HG02981 (cell line): ENCODE measurements at regions not wholly inside any gene's neighbourhood (a gene's known extent, or its start where the extent isn't known, plus 50 kb on each side); places are given as distances from the start of the nearest gene placed in this dataset.
A peak's percentile ranks its signal among the peaks of the same experiment; 100 is the strongest.

ENCODE experiments used
- ATAC-seq: cut with Tn5 transposase; IDR thresholded peaks from one replicate; pipeline ENCODE4 v1.9.1; 2021; ENCODE audit warnings: mild to moderate bottlenecking, moderate library complexity; ENCODE audit not compliant: unreplicated experiment

GRCh38 chr2:146041274-146041910, 1521.5 kb upstream of the ZEB2 start:
- ATAC-seq: no peak

- no peak for ATAC-seq
These were observed 1520.1 kb upstream of the ZEB2 start for GRCh38 chr2:146040051-146040450.

GRCh38 chr2:146038014-146038413, 1518.1 kb upstream of the ZEB2 start:
- no peak for ATAC-seq

- no peak for ATAC-seq
These were observed 1517.5 kb upstream of the ZEB2 start for GRCh38 chr2:146037334-146037870.

- ATAC-seq: no peak
These were observed 1511.2 kb upstream of the ZEB2 start for GRCh38 chr2:146031158-146031557.

GRCh38 chr2:146027156-146027555, 1507.2 kb upstream of the ZEB2 start:
- ATAC-seq: no peak

- ATAC-seq: no peak
These were observed 1505.6 kb upstream of the ZEB2 start for GRCh38 chr2:146025519-146025918.

GRCh38 chr2:146024212-146024743, 1504.4 kb upstream of the ZEB2 start:
- ATAC-seq: no peak

- ATAC-seq: no peak
These were observed 1484.5 kb upstream of the ZEB2 start for GRCh38 chr2:146004462-146004861.

- ATAC-seq: no peak
These were observed 1483.4 kb upstream of the ZEB2 start for GRCh38 chr2:146003337-146003736.

GRCh38 chr2:145994910-145995309, 1475.0 kb upstream of the ZEB2 start:
- no peak for ATAC-seq

GRCh38 chr2:145992572-145992971, 1472.7 kb upstream of the ZEB2 start:
- ATAC-seq: no peak

- ATAC-seq: no peak
These were observed 1467.9 kb upstream of the ZEB2 start for GRCh38 chr2:145987793-145988192.

- no peak for ATAC-seq
These were observed 1465.6 kb upstream of the ZEB2 start for GRCh38 chr2:145985517-145985916.

- ATAC-seq: no peak
These were observed 1464.7 kb upstream of the ZEB2 start for GRCh38 chr2:145984580-145984979.

GRCh38 chr2:145980318-145980717, 1460.4 kb upstream of the ZEB2 start:
- ATAC-seq: no peak

GRCh38 chr2:145975406-145975805, 1455.5 kb upstream of the ZEB2 start:
- no peak for ATAC-seq

- no peak for ATAC-seq
These were observed 1441.9 kb upstream of the ZEB2 start for GRCh38 chr2:145961846-145962245.

- no peak for ATAC-seq
These were observed 1440.7 kb upstream of the ZEB2 start for GRCh38 chr2:145960479-145961163.

GRCh38 chr2:145958611-145959010, 1438.7 kb upstream of the ZEB2 start:
- no peak for ATAC-seq

GRCh38 chr2:145957929-145958328, 1438.0 kb upstream of the ZEB2 start:
- ATAC-seq: peak; percentile 59

- no peak for ATAC-seq
These were observed 1420.0 kb upstream of the ZEB2 start for GRCh38 chr2:145939949-145940348.
